Neural progenitor cell (in vitro differentiated cells): ENCODE measurements at regions not wholly inside any gene's neighbourhood (a gene's known extent, or its start where the extent isn't known, plus 50 kb on each side); places are given as distances from the start of the nearest gene placed in this dataset.

ENCODE experiments used
- EZH2 ChIP-seq: fragments of 200-600 bp; sonication (generic); IDR thresholded peaks from 2 replicates; pipeline ENCODE4 v1.6.1; 2017; ENCODE audit warnings: antibody characterized with exemption, mild to moderate bottlenecking, moderate library complexity
- TF ChIP-seq, protein P1 (sequence below): fragments of 200-600 bp; sonication (generic); IDR thresholded peaks from 2 replicates; pipeline ENCODE4 v1.5.1; 2017; ENCODE audit warnings: antibody characterized with exemption, mild to moderate bottlenecking

DNA sequence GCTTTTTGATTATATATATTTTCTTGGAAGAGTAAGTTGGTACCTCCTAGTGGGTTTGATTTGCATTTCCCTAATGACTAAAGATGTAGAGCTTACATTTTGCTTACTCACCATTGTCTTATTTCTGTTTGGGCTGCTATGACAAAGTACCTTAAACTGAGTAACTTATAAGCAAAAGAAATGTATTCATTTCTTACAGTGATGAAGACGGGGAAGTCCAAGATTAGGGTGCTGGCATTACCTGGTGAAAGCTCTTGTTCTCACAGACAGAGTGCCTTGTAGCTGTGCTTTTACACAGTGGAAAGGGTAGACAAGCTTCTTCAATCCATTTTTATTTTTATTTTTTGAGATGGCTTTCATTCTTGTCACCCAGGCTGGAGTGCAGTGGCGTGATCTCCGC is 229.2 kb upstream of the AGA start:
- TF ChIP-seq, protein P1, sequence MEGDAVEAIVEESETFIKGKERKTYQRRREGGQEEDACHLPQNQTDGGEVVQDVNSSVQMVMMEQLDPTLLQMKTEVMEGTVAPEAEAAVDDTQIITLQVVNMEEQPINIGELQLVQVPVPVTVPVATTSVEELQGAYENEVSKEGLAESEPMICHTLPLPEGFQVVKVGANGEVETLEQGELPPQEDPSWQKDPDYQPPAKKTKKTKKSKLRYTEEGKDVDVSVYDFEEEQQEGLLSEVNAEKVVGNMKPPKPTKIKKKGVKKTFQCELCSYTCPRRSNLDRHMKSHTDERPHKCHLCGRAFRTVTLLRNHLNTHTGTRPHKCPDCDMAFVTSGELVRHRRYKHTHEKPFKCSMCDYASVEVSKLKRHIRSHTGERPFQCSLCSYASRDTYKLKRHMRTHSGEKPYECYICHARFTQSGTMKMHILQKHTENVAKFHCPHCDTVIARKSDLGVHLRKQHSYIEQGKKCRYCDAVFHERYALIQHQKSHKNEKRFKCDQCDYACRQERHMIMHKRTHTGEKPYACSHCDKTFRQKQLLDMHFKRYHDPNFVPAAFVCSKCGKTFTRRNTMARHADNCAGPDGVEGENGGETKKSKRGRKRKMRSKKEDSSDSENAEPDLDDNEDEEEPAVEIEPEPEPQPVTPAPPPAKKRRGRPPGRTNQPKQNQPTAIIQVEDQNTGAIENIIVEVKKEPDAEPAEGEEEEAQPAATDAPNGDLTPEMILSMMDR = no peak
- TF ChIP-seq EZH2 = no peak
